ENCODE measurements at regions not wholly inside any gene's neighbourhood (a gene's known extent, or its start where the extent isn't known, plus 50 kb on each side); places are given as distances from the start of the nearest gene placed in this dataset.

- CTCF ChIA-PET = no interaction called here
- no peak overlapping the region for H3K27ac ChIP-seq
- no peak for DNase-seq (ENCODE audit: low spot score)
- TF ChIP-seq CTCF (conservative IDR thresholded peaks at IDR 0.05; ENCODE audit: low read depth) = no peak
- POLR2A ChIA-PET (ENCODE audit: low non-redundant PET) = no interaction called here
Observed at GRCh38 chr15:34663101-34663500, 79.7 kb upstream of the GOLGA8B start.

GRCh38 chr15:34659056-34659455, 75.6 kb upstream of the GOLGA8B start:
- CTCF ChIA-PET = no interaction called here
- no peak for DNase-seq (ENCODE audit: low spot score)
- POLR2A ChIA-PET (ENCODE audit: low non-redundant PET) = no interaction called here
- TF ChIP-seq CTCF (conservative IDR thresholded peaks at IDR 0.05; ENCODE audit: low read depth) = no peak
- H3K27ac ChIP-seq = no peak overlapping the region

GRCh38 chr15:34657469-34658127, 74.1 kb upstream of the GOLGA8B start:
- ChIA-PET POLR2A (ENCODE audit: low non-redundant PET) (no interaction called here), CTCF (no interaction called here)
- H3K27ac ChIP-seq = no peak overlapping the region
- no peak for DNase-seq (ENCODE audit: low spot score)
- TF ChIP-seq CTCF (conservative IDR thresholded peaks at IDR 0.05; ENCODE audit: low read depth) = no peak

GRCh38 chr15:34656005-34656796, 72.8 kb upstream of the GOLGA8B start:
- ChIA-PET POLR2A (ENCODE audit: low non-redundant PET) (no interaction called here), CTCF (interaction anchor here (0.6 kb wide), 1 partner anchor 175 kb away, joined by 3 read pairs; no protein-coding TSS in a partner anchor)
- DNase-seq (ENCODE audit: low spot score) = no peak
- no peak overlapping the region for H3K27ac ChIP-seq
- no peak for TF ChIP-seq CTCF (conservative IDR thresholded peaks at IDR 0.05; ENCODE audit: low read depth)

- DNase-seq (ENCODE audit: low spot score) = no peak
- CTCF ChIA-PET = interaction anchor here (1.1 kb wide), 1 partner anchor 11 kb away, joined by 3 read pairs; no protein-coding TSS in a partner anchor
- POLR2A ChIA-PET (ENCODE audit: low non-redundant PET) = no interaction called here
- TF ChIP-seq CTCF (conservative IDR thresholded peaks at IDR 0.05; ENCODE audit: low read depth) = no peak
- no peak overlapping the region for H3K27ac ChIP-seq
Observed at GRCh38 chr15:34655326-34655725, 71.9 kb upstream of the GOLGA8B start.

GRCh38 chr15:34654625-34655024, 71.2 kb upstream of the GOLGA8B start:
- POLR2A ChIA-PET (ENCODE audit: low non-redundant PET) = no interaction called here
- CTCF ChIA-PET = interaction anchor here (0.7 to 1.1 kb wide), 2 partner anchors 10 to 172 kb away, joined by 3 read pairs; no protein-coding TSS in a partner anchor

More at GRCh38 chr15:34654625-34655024, 71.2 kb upstream of the GOLGA8B start:
- no peak overlapping the region for H3K27ac ChIP-seq
- no peak for TF ChIP-seq CTCF (conservative IDR thresholded peaks at IDR 0.05; ENCODE audit: low read depth)
- DNase-seq (ENCODE audit: low spot score) = no peak

Data from RWPE1 (cell line).